ENCODE measurements at regions not wholly inside any gene's neighbourhood (a gene's known extent, or its start where the extent isn't known, plus 50 kb on each side); places are given as distances from the start of the nearest gene placed in this dataset.

GRCh38 chr17:17426184-17426583 is 50.6 kb upstream of the MED9 start:
- DNase-seq (ENCODE audit: low read depth): no peak
- TF ChIP-seq CTCF (IDR thresholded peaks at IDR 0.05; ENCODE audit: low read length, missing control alignments): no peak
- H3K4me3 ChIP-seq (replicated peaks; ENCODE audit: low read depth, low read length): no peak overlapping the region

Data from fibroblast of pulmonary artery (primary cell).